DMS114 treated with DMSO at 0.1 percent for 48 hours (cell line): ENCODE measurements at regions not wholly inside any gene's neighbourhood (a gene's known extent, or its start where the extent isn't known, plus 50 kb on each side); places are given as distances from the start of the nearest gene placed in this dataset.
"Not testable (repeated sequence)": the region's sequence is repeated elsewhere in the genome, so short reads cannot be mapped to it uniquely, and the experiment has no call there.

Experiments
- DNase-seq: peaks from one replicate; lab custom pipeline; 2025; ENCODE audit not compliant: unreplicated experiment; lab: John Stamatoyannopoulos, UW

GRCh38 chr2:66177128-66177796, 257.7 kb upstream of the MEIS1 start:
- DNase-seq = not testable (repeated sequence)

GRCh38 chr2:66174491-66174890, 260.4 kb upstream of the MEIS1 start:
- DNase-seq = no peak

GRCh38 chr2:66173645-66174044, 261.3 kb upstream of the MEIS1 start:
- no peak for DNase-seq

- no peak for DNase-seq
Observed at GRCh38 chr2:66171530-66171929, 263.4 kb upstream of the MEIS1 start.

GRCh38 chr2:66170744-66171330, 264.1 kb upstream of the MEIS1 start:
- no peak for DNase-seq

GRCh38 chr2:66169076-66169475, 265.8 kb upstream of the MEIS1 start:
- no peak for DNase-seq

GRCh38 chr2:66164470-66164869, 270.5 kb upstream of the MEIS1 start:
- no peak for DNase-seq

- no peak for DNase-seq
Observed at GRCh38 chr2:66156171-66156570, 278.8 kb upstream of the MEIS1 start.

- DNase-seq = no peak
Observed at GRCh38 chr2:66153941-66154340, 281.0 kb upstream of the MEIS1 start.

- DNase-seq = no peak
Observed at GRCh38 chr2:66145490-66145889, 289.4 kb upstream of the MEIS1 start.

GRCh38 chr2:66144324-66144723, 290.6 kb upstream of the MEIS1 start:
- DNase-seq = not testable (repeated sequence)

- DNase-seq = no peak
Observed at GRCh38 chr2:66137606-66138130, 297.3 kb upstream of the MEIS1 start.

- no peak for DNase-seq
Observed at GRCh38 chr2:66134138-66134701, 300.7 kb upstream of the MEIS1 start.

GRCh38 chr2:66127656-66128055, 307.3 kb upstream of the MEIS1 start:
- no peak for DNase-seq

- DNase-seq = no peak
Observed at GRCh38 chr2:66127061-66127460, 307.9 kb upstream of the MEIS1 start.

- DNase-seq = no peak
Observed at GRCh38 chr2:66125951-66126350, 309.0 kb upstream of the MEIS1 start.

GRCh38 chr2:66122516-66122915, 312.4 kb upstream of the MEIS1 start:
- DNase-seq = no peak

- DNase-seq = no peak
Observed at GRCh38 chr2:66121946-66122345, 313.0 kb upstream of the MEIS1 start.

GRCh38 chr2:66113988-66114625, 320.8 kb upstream of the MEIS1 start:
- DNase-seq = no peak

GRCh38 chr2:66111706-66112105, 323.2 kb upstream of the MEIS1 start:
- no peak for DNase-seq

GRCh38 chr2:66110608-66111007, 324.3 kb upstream of the MEIS1 start:
- DNase-seq = no peak

- no peak for DNase-seq
Observed at GRCh38 chr2:66110086-66110485, 324.8 kb upstream of the MEIS1 start.
